HG02610 (cell line): ENCODE measurements at regions not wholly inside any gene's neighbourhood (a gene's known extent, or its start where the extent isn't known, plus 50 kb on each side); places are given as distances from the start of the nearest gene placed in this dataset.

Source experiments
- ATAC-seq: cut with Tn5 transposase; IDR thresholded peaks from one replicate; pipeline ENCODE4 v1.9.1; 2021; ENCODE audit warnings: mild to moderate bottlenecking, moderate library complexity; ENCODE audit not compliant: unreplicated experiment

DNA sequence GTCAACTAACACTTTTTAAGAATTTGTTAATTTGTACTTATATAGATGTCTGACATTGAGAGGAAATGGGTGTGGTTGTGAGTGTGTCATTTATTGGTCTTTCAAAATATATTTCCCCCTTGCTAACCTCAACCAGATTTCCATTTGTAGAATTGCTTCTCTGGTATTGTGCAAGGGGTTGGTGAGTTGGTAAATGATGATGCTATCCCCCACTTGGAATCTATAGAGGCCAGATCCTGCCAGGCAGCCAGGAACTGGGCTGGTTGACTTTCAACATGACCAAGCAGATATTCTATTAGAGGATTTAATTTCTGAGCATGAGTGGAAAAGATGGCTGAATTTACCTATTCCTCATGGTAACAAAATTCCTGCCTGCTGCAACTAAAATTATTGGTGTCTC lies 306.6 kb upstream of the KIF2A start:
- ATAC-seq, result no peak

- ATAC-seq, result no peak
Measured at GRCh38 chr5:62000646-62001045, 305.4 kb upstream of the KIF2A start.

GRCh38 chr5:62001640-62002039 lies 304.4 kb upstream of the KIF2A start:
- ATAC-seq, result no peak

GRCh38 chr5:62002436-62002835 lies 303.6 kb upstream of the KIF2A start:
- ATAC-seq, result no peak

DNA sequence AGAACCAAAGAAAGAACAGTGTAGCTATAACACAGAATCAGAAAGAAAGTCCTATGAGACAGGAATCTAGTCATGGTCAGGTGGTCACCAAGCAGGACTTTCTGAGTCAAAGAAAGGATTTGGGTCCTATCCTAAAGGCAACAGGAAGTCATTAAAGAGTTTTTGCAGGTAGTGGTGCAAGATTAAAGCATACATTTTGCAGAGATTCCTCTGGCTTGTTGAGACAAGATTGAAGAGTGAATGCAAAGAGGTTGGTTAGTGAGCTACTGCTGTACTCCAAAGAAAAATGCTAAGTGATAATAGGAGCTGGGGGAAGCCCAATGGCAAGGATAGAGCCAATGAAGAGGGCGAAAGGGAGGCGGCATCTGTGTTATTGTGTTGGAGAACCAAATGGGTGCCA lies 300.5 kb upstream of the KIF2A start:
- no peak for ATAC-seq

GRCh38 chr5:62007457-62007856 lies 298.5 kb upstream of the KIF2A start:
- no peak for ATAC-seq

GRCh38 chr5:62011089-62011664 lies 294.8 kb upstream of the KIF2A start:
- no peak for ATAC-seq

- ATAC-seq, result no peak
Measured at GRCh38 chr5:62017092-62017491, 288.9 kb upstream of the KIF2A start.

DNA sequence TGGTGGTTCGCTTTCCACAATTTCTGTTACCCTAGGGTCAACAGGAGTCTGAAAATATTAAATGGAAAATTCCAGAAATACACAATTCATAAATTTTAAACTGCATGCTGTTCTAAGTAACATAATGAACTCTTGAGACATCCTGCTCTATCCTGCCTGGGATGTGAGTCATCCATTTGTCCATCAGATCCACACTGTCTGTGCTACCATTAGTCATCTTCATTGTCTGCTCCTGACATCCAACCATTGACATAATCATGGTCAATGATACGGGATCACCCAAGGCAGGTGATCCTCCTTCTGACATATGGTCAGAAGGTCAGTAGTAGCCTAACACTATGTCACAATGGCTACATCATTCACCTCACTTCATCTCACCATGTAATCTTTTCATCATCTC lies 276.7 kb upstream of the KIF2A start:
- no peak for ATAC-seq

DNA sequence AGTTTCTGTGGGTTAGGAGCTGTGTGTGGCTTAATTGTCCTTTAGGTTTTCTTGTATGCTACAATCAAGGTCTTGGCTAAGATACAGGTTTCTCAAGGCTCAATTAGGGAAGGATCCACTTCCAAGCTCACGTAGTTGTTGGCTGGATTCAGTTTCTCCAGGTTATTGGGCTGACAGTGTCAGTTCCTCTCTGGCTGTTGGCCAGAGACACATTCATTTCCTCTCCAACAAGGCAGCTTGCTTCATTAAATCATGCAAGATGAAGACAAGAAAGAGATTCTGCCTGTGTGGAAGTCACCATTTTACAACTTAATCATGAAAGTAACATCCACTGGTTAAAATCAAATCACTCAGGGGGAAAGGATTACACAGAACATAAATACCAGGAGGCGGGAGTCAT lies 275.7 kb upstream of the KIF2A start:
- ATAC-seq, result no peak

DNA sequence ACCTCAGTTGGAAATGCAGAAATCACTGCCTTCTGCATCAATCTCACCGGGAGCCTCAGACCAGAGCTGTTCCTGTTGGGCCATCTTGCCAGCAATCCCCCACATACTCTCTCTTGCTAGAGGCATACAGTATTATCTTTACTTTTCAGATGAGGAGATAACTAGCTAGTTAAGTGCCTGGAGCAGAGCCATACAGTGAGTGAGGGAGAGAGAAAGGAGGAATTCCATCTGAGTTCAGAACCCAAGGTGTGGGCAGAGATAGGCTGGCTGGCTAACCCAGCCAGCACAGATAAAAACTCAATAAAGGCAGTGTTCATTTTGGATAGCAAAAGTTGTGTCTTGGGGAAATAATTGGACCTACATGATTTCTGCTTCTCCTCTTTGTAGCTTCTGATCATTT lies 268.0 kb upstream of the KIF2A start:
- no peak for ATAC-seq

DNA sequence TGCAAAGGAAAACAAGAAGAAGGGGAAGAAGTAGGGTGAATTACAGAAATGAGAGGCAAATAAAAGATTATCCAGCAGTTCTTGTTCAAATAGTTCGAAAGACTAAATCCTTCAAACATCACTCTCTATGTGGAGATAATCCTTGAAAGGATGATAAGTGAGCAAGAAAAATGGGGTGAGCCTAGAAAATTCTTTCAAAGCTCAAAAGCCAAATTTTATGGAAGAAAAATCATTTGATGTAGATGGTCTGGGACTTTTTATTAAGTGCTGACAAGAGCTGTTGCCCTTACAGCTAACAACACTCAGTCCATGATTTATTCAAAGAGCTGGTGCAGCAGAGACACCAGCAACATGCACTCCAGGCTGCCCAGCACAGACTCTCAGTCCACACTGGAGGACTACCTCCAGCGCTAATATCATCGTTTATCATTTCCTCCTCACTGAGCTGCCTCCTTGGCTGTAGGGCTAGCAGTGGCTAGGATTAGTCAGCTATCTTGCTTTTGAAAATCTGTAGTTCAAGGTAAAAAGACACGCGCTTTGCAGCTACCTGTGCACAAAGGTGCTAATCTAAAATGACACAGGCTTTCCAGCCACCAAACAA lies 264.8 kb upstream of the KIF2A start:
- ATAC-seq, result no peak

DNA sequence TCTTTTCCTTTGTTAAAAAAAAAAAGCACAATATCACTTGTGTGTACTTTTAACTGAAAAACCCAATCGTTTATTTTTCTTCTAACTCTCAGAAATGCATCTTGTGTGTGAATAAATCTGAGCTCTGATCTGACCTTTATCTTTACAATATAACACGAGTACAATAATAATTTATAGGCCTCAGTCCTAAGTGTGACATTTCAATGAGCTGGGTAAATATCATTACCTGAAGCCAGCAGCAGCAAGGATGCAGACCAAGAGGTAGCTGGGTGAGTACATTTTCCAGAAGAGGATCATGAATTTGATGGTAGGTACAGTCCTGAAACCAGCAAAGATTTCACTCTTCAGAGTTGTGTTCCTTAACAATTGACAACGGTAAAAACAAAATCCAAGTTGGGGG lies 264.0 kb upstream of the KIF2A start:
- ATAC-seq, result no peak

- ATAC-seq, result no peak
Measured at GRCh38 chr5:62043289-62044280, 262.4 kb upstream of the KIF2A start.

DNA sequence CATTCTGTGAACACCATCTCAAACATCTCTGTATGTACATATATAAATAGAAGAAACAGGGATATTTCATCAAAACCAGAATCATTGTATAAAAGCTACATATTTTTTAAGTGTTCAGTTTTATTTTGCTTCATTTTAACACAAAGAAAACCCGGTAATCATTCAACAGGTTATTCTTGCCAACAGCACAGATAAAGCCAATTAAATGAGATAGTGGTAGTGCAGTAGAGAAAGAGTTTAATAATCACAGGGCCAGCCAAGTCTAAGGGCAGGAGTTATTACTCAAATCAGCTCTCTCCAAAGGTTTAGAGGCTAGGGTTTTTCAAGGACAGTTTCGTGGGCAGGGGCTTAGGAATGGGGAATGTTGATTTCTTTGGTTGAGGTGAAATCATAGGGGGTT lies 261.0 kb upstream of the KIF2A start:
- no peak for ATAC-seq

DNA sequence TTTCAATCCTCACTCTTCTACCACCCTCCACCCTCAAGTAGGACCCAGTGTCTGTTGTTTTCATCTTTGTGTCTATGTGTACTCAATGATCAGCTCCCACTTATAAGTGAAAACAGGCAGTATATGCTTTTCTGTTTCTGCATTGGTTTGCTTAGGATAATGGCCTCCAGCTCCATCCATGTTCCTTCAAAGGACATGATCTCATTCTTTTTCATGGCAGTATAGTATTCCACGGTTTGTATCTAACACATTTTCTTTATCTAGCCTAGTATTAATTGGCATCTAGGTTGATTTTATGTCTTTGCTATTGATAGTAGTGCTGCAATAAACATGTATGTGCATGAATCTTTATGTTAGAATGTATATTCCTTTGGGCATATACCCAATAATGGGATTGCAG lies 259.8 kb upstream of the KIF2A start:
- ATAC-seq, result no peak

DNA sequence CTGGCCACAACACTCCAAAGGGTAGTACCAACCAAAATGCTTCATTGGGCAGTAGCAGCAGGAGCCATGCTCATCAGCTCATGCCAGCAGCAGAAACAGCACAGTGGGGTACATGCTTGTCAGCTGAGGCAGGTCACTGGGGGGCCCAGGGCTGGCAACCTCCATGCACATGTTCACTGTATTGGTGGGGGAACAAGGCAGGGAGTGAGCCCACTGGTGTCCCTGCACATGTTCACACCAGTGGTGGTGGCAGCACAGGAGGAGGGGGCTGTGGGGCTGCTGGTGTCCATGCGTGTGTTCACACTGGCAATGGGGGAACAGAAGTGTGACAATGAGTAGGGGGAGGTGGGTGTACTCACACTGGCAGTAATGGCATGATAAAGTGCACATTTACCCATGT lies 254.3 kb upstream of the KIF2A start:
- ATAC-seq, result no peak

DNA sequence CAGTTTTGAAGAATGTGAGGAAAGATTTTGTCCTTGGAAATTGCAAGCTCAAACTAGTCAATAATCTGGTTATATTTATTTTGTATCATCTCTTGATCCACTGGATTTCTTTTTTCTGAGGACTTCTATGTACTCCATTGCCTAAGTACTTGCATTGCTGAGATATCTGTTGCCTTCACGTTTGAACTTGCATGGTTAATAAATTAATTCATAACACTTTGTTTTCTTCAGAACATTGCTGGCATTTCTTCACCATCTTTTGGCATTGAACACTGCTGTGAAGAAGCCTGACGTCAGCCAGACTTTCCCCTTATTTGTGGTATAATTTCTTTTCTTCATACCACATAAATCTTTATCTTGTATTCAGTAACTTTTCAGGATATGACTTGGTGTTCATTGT lies 246.0 kb upstream of the KIF2A start:
- no peak for ATAC-seq

- no peak for ATAC-seq
Measured at GRCh38 chr5:62065050-62065449, 241.0 kb upstream of the KIF2A start.

- no peak for ATAC-seq
Measured at GRCh38 chr5:62066761-62067277, 239.2 kb upstream of the KIF2A start.

- ATAC-seq, result no peak
Measured at GRCh38 chr5:62068554-62068953, 237.5 kb upstream of the KIF2A start.

- ATAC-seq, result no peak
Measured at GRCh38 chr5:62077387-62077786, 228.6 kb upstream of the KIF2A start.
